Amygdala (tissue), 56 donors: ENCODE measurements at regions not wholly inside any gene's neighbourhood (a gene's known extent, or its start where the extent isn't known, plus 50 kb on each side); places are given as distances from the start of the nearest gene placed in this dataset.

ENCODE experiments used
- DNase-seq, 56 donors: peaks; one replicate each; lab custom pipeline; 2025; lab: John Stamatoyannopoulos, UW

GRCh38 chr3:3633761-3634160 is 165.5 kb upstream of the LRRN1 start:
- DNase-seq: no peak

GRCh38 chr3:3632449-3632848 is 166.8 kb upstream of the LRRN1 start:
- no peak for DNase-seq

GRCh38 chr3:3631114-3631513 is 168.1 kb upstream of the LRRN1 start:
- peak in 2 of 56 donors; percentile 1 to 7 for DNase-seq

- no peak for DNase-seq
These were observed 169.3 kb upstream of the LRRN1 start for GRCh38 chr3:3629911-3630310.

- no peak for DNase-seq
These were observed 170.4 kb upstream of the LRRN1 start for GRCh38 chr3:3628676-3629328.

- no peak for DNase-seq
These were observed 172.1 kb upstream of the LRRN1 start for GRCh38 chr3:3627114-3627513.

GRCh38 chr3:3625544-3626271 is 173.5 kb upstream of the LRRN1 start:
- no peak for DNase-seq

GRCh38 chr3:3619815-3620214 is 179.4 kb upstream of the LRRN1 start:
- no peak for DNase-seq

GRCh38 chr3:3618623-3619022 is 180.6 kb upstream of the LRRN1 start:
- no peak for DNase-seq

GRCh38 chr3:3615533-3615932 is 183.7 kb upstream of the LRRN1 start:
- no peak for DNase-seq

GRCh38 chr3:3610581-3611298 is 188.5 kb upstream of the LRRN1 start:
- DNase-seq: no peak

GRCh38 chr3:3606321-3606720 is 192.9 kb upstream of the LRRN1 start:
- no peak for DNase-seq

GRCh38 chr3:3605226-3605625 is 194.0 kb upstream of the LRRN1 start:
- DNase-seq: no peak

- no peak for DNase-seq
These were observed 195.9 kb upstream of the LRRN1 start for GRCh38 chr3:3603351-3603750.

GRCh38 chr3:3600665-3601340 is 198.4 kb upstream of the LRRN1 start:
- DNase-seq: no peak

- no peak for DNase-seq
These were observed 200.2 kb upstream of the LRRN1 start for GRCh38 chr3:3599016-3599415.

- DNase-seq: no peak
These were observed 204.2 kb upstream of the LRRN1 start for GRCh38 chr3:3594986-3595385.

GRCh38 chr3:3589715-3590130 is 209.5 kb upstream of the LRRN1 start:
- DNase-seq: no peak

GRCh38 chr3:3587647-3587972 is 211.6 kb upstream of the LRRN1 start:
- no peak for DNase-seq

GRCh38 chr3:3586843-3587646 is 212.2 kb upstream of the LRRN1 start:
- DNase-seq: no peak
